MV-4-11 (cell line): ENCODE measurements at regions not wholly inside any gene's neighbourhood (a gene's known extent, or its start where the extent isn't known, plus 50 kb on each side); places are given as distances from the start of the nearest gene placed in this dataset.
A peak's percentile ranks its signal among the peaks of the same experiment; 100 is the strongest.

Source experiments
- DNase-seq: peaks from one replicate; lab custom pipeline; 2025; lab: John Stamatoyannopoulos, UW

- DNase-seq: no peak
Measured at GRCh38 chr12:42761601-42762350, 172.2 kb upstream of the PRICKLE1 start.

GRCh38 chr12:42761086-42761485 lies 171.5 kb upstream of the PRICKLE1 start:
- DNase-seq: no peak

- no peak for DNase-seq
Measured at GRCh38 chr12:42760550-42760949, 171.0 kb upstream of the PRICKLE1 start.

GRCh38 chr12:42759622-42760273 lies 170.2 kb upstream of the PRICKLE1 start:
- no peak for DNase-seq

- DNase-seq: no peak
Measured at GRCh38 chr12:42758806-42759205, 169.3 kb upstream of the PRICKLE1 start.

GRCh38 chr12:42757624-42758119 lies 168.1 kb upstream of the PRICKLE1 start:
- DNase-seq: no peak

GRCh38 chr12:42756841-42757623 lies 167.5 kb upstream of the PRICKLE1 start:
- DNase-seq: no peak

GRCh38 chr12:42750356-42750755 lies 160.8 kb upstream of the PRICKLE1 start:
- DNase-seq: no peak

- DNase-seq: no peak
Measured at GRCh38 chr12:42749239-42749638, 159.7 kb upstream of the PRICKLE1 start.

- peak; percentile 78 for DNase-seq
Measured at GRCh38 chr12:42744539-42745182, 155.1 kb upstream of the PRICKLE1 start.

GRCh38 chr12:42742716-42743115 lies 153.2 kb upstream of the PRICKLE1 start:
- no peak for DNase-seq

GRCh38 chr12:42741771-42742510 lies 152.4 kb upstream of the PRICKLE1 start:
- DNase-seq: no peak

GRCh38 chr12:42741091-42741490 lies 151.5 kb upstream of the PRICKLE1 start:
- no peak for DNase-seq

- no peak for DNase-seq
Measured at GRCh38 chr12:42737398-42737797, 147.9 kb upstream of the PRICKLE1 start.

- no peak for DNase-seq
Measured at GRCh38 chr12:42735861-42736361, 146.4 kb upstream of the PRICKLE1 start.

- no peak for DNase-seq
Measured at GRCh38 chr12:42733911-42734310, 144.4 kb upstream of the PRICKLE1 start.

- no peak for DNase-seq
Measured at GRCh38 chr12:42732908-42733411, 143.4 kb upstream of the PRICKLE1 start.

GRCh38 chr12:42730291-42730690 lies 140.7 kb upstream of the PRICKLE1 start:
- no peak for DNase-seq

GRCh38 chr12:42729535-42729900 lies 140.0 kb upstream of the PRICKLE1 start:
- no peak for DNase-seq

- no peak for DNase-seq
Measured at GRCh38 chr12:42728770-42729534, 139.4 kb upstream of the PRICKLE1 start.
